GM20000 (cell line): ENCODE measurements at regions not wholly inside any gene's neighbourhood (a gene's known extent, or its start where the extent isn't known, plus 50 kb on each side); places are given as distances from the start of the nearest gene placed in this dataset.

Experiments used
- DNase-seq: peaks from one replicate; pipeline ENCODE4 v3.0.0; 2012; ENCODE audit warnings: low spot score
- TF ChIP-seq, protein P1 (sequence below): IDR thresholded peaks from 2 replicates; pipeline ENCODE4 v1.5.1; 2012; ENCODE audit warnings: mild to moderate bottlenecking, control low read depth; ENCODE audit errors: extremely low read depth, missing control alignments

GRCh38 chr2:186433777-186434432 lies 52.2 kb upstream of the ZC3H15 start:
- TF ChIP-seq, protein P1, sequence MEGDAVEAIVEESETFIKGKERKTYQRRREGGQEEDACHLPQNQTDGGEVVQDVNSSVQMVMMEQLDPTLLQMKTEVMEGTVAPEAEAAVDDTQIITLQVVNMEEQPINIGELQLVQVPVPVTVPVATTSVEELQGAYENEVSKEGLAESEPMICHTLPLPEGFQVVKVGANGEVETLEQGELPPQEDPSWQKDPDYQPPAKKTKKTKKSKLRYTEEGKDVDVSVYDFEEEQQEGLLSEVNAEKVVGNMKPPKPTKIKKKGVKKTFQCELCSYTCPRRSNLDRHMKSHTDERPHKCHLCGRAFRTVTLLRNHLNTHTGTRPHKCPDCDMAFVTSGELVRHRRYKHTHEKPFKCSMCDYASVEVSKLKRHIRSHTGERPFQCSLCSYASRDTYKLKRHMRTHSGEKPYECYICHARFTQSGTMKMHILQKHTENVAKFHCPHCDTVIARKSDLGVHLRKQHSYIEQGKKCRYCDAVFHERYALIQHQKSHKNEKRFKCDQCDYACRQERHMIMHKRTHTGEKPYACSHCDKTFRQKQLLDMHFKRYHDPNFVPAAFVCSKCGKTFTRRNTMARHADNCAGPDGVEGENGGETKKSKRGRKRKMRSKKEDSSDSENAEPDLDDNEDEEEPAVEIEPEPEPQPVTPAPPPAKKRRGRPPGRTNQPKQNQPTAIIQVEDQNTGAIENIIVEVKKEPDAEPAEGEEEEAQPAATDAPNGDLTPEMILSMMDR, result no peak
- no peak for DNase-seq
